ENCODE measurements at regions not wholly inside any gene's neighbourhood (a gene's known extent, or its start where the extent isn't known, plus 50 kb on each side); places are given as distances from the start of the nearest gene placed in this dataset.

DNA sequence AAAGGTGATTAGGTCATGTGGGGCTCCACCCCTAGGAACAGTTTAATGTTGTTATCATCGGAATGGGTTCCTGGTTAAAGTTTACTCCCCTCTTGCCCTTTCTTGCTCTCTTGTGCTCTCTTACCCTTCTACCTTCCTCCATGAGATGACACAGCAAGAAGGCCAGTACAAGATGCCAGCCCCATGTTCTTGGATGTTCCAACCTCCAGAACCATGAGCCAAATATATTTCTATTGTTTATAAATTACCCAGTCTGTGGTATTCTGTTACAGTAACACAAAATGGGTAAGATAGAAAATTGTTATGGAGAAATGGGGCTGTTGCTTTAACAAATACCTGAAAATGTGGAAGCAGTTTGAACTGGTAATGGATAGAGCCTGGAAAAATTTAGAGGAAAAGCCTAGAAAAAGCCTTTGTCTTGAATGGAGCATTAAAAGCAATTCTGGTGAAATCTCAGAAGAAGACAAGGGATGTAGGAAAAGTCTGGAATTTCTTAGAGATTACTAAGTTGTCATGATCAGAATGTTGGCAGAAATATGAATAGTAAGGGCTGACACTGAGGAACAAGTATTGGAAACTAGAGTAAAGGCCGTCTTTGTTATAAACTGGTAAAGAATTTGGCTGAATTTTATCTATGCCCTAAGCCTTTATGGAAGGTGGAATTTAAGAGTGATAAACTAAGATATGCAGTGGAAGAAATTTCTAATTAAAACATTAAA lies 53.5 kb upstream of the TSC22D1 start:
- TF ChIP-seq, protein P1, sequence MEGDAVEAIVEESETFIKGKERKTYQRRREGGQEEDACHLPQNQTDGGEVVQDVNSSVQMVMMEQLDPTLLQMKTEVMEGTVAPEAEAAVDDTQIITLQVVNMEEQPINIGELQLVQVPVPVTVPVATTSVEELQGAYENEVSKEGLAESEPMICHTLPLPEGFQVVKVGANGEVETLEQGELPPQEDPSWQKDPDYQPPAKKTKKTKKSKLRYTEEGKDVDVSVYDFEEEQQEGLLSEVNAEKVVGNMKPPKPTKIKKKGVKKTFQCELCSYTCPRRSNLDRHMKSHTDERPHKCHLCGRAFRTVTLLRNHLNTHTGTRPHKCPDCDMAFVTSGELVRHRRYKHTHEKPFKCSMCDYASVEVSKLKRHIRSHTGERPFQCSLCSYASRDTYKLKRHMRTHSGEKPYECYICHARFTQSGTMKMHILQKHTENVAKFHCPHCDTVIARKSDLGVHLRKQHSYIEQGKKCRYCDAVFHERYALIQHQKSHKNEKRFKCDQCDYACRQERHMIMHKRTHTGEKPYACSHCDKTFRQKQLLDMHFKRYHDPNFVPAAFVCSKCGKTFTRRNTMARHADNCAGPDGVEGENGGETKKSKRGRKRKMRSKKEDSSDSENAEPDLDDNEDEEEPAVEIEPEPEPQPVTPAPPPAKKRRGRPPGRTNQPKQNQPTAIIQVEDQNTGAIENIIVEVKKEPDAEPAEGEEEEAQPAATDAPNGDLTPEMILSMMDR (conservative IDR thresholded peaks at IDR 0.05; ENCODE audit: low read depth, low read length): no peak
- TF ChIP-seq EZH2 (IDR thresholded peaks at IDR 0.05; ENCODE audit: borderline replicate concordance, low read depth, low read length, poor library complexity, severe bottlenecking): no peak
